HG02623 (cell line): ENCODE measurements at regions not wholly inside any gene's neighbourhood (a gene's known extent, or its start where the extent isn't known, plus 50 kb on each side); places are given as distances from the start of the nearest gene placed in this dataset.

Experiments used
- ATAC-seq: cut with Tn5 transposase; IDR thresholded peaks from one replicate; pipeline ENCODE4 v1.9.1; 2021; ENCODE audit warnings: moderate library complexity; ENCODE audit not compliant: unreplicated experiment

DNA sequence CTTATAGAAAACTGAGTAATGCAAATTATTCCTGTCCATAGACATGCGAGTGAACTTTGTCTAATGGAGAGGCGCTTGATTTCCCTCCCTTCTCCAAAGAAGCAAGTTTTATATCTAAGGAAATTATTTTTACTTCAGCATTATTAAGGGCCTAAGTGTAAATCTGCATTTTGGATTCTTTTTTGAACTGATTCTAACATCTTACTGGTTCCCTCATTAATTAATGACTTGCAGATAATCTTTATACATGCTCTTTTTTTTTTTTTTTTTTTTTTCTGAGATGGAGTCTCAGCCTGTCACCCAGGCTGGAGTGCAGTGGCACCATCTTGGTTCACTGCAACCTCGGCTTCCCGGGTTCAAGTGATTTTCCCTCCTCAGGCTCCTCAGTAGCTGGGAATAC, 209.5 kb downstream of the TLE4 start:
- ATAC-seq, result no peak

DNA sequence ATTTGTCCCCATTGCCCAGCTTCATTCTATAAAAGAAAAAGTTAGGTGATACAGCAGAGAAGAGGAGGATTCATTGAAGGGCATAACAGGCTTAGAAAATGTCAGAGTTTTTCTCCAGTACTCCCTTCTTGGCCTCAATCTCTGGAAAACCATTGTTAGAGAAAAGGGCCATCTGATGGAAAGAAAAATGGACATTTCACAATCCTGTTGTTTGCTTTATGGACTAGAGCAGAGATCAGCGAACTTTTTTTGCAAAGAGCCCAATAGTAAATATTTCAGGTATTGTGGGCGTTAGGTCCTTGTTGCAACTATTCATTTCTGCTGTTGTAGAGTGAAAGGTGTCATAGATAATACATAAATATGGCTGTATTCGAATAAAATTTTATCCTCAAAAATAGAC, 208.8 kb downstream of the TLE4 start:
- no peak for ATAC-seq

DNA sequence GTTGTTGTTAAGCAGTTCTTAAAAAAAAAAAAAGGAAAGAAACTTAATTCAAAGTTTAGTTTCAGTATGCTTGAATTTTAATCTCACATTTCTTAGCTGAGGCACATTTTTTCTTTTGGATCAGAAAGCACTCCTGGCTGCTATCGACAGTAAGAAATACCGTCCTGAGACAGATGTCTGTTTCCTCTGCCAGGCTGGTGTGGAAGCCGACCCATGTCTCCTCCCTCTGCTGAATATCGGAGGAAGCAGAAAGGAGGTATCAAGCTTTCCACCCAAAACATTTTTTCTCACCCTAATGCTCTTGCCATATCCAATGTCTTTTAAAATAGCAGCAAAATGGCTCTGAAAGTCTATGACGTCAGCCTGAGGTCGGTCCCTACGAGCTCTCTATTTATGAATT, 208.1 kb downstream of the TLE4 start:
- ATAC-seq, result no peak

DNA sequence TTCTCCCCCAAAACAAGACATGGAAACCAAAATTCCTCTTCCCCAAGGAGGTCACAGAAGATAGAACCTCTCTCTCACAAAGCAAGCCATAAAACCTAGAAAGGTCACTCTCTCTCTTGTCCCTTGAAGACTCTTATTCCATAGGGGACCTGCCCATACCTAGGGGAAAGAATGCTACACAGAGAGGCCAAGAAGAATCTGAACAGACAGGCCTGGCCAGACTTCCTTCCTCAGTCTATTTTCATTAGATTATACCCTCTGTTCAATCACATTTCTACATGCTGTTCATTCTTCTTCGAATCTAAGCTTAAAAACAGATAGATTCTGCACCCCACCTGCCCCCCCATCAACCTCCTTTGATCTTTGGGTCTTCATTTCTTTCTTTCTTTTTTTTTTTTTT, 206.8 kb downstream of the TLE4 start:
- ATAC-seq, result no peak

DNA sequence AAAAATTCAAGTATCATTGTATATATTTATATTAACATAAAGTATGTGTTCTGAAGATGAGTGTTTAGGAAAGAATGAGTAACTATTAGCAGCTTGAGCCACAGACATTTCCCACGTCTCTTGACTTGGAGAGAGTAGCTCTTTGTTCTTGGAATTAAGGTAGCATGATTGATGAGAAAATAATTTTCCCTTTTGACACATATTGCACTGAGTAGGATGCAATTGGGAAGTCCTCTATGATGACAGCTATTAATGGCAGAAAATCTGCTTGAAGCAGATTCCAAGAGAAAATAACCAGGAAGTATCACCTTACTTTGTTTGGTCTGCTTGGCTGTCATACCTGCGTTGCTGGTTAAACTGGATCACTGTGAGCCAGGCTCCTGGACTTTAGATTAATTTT, 204.8 kb downstream of the TLE4 start:
- no peak for ATAC-seq
